ENCODE measurements at regions not wholly inside any gene's neighbourhood (a gene's known extent, or its start where the extent isn't known, plus 50 kb on each side); places are given as distances from the start of the nearest gene placed in this dataset.

GRCh38 chr1:38125016-38125415 is 78.4 kb upstream of the POU3F1 start:
- H3K9me3 ChIP-seq, result no peaks in the 10 kb centered on the region
- TF ChIP-seq CTCF (IDR thresholded peaks at IDR 0.05), result no peak
- no peak overlapping the region for H3K4me3 ChIP-seq
- no peaks in the 10 kb centered on the region for H3K36me3 ChIP-seq
- no peak overlapping the region for H3K27ac ChIP-seq
- H3K27me3 ChIP-seq (replicated peaks; ENCODE audit: insufficient read depth), result no peaks in the 10 kb centered on the region
- no peaks in the 10 kb centered on the region for H3K4me1 ChIP-seq (ENCODE audit: control insufficient read depth in 1 of 2, low read depth in 2 of 2)
- no peak for ATAC-seq (ENCODE audit: insufficient number of reproducible peaks, low FRiP score, low read depth)
- no peak for DNase-seq (ENCODE audit: low spot score)

GRCh38 chr1:38123356-38124135 is 77.0 kb upstream of the POU3F1 start:
- Histone ChIP-seq H3K4me3 (no peak overlapping the region), H3K9me3 (no peaks in the 10 kb centered on the region), H3K27me3 (replicated peaks; ENCODE audit: insufficient read depth) (no peaks in the 10 kb centered on the region), H3K27ac (no peak overlapping the region), H3K36me3 (no peaks in the 10 kb centered on the region), H3K4me1 (ENCODE audit: control insufficient read depth in 1 of 2, low read depth in 2 of 2) (no peaks in the 10 kb centered on the region)
- ATAC-seq (ENCODE audit: insufficient number of reproducible peaks, low FRiP score, low read depth) (no peak), DNase-seq (ENCODE audit: low spot score) (no peak)
- TF ChIP-seq CTCF (IDR thresholded peaks at IDR 0.05), result no peak

GRCh38 chr1:38121231-38121680 is 74.7 kb upstream of the POU3F1 start:
- no peaks in the 10 kb centered on the region for H3K27me3 ChIP-seq (replicated peaks; ENCODE audit: insufficient read depth)
- DNase-seq (ENCODE audit: low spot score), result no peak
- no peaks in the 10 kb centered on the region for H3K36me3 ChIP-seq
- TF ChIP-seq CTCF (IDR thresholded peaks at IDR 0.05), result no peak
- H3K4me1 ChIP-seq (ENCODE audit: control insufficient read depth in 1 of 2, low read depth in 2 of 2), result no peaks in the 10 kb centered on the region
- no peak overlapping the region for H3K27ac ChIP-seq
- no peak for ATAC-seq (ENCODE audit: insufficient number of reproducible peaks, low FRiP score, low read depth)
- no peaks in the 10 kb centered on the region for H3K9me3 ChIP-seq
- no peak overlapping the region for H3K4me3 ChIP-seq

GRCh38 chr1:38120552-38121230 is 74.1 kb upstream of the POU3F1 start:
- Histone ChIP-seq H3K9me3 (no peaks in the 10 kb centered on the region), H3K36me3 (no peaks in the 10 kb centered on the region), H3K4me3 (no peak overlapping the region), H3K4me1 (ENCODE audit: control insufficient read depth in 1 of 2, low read depth in 2 of 2) (no peaks in the 10 kb centered on the region), H3K27ac (no peak overlapping the region), H3K27me3 (replicated peaks; ENCODE audit: insufficient read depth) (no peaks in the 10 kb centered on the region)
- ATAC-seq (ENCODE audit: insufficient number of reproducible peaks, low FRiP score, low read depth), result no peak
- DNase-seq (ENCODE audit: low spot score), result no peak
- no peak for TF ChIP-seq CTCF (IDR thresholded peaks at IDR 0.05)

- H3K36me3 ChIP-seq, result no peaks in the 10 kb centered on the region
- no peak for DNase-seq (ENCODE audit: low spot score)
- no peak for TF ChIP-seq CTCF (IDR thresholded peaks at IDR 0.05)
- no peaks in the 10 kb centered on the region for H3K9me3 ChIP-seq
- H3K4me3 ChIP-seq, result no peak overlapping the region
- H3K27ac ChIP-seq, result no peak overlapping the region
- no peaks in the 10 kb centered on the region for H3K27me3 ChIP-seq (replicated peaks; ENCODE audit: insufficient read depth)
- no peak for ATAC-seq (ENCODE audit: insufficient number of reproducible peaks, low FRiP score, low read depth)
- H3K4me1 ChIP-seq (ENCODE audit: control insufficient read depth in 1 of 2, low read depth in 2 of 2), result peaks cover 3 to 12% of the 10 kb centered on the region in 2 donors
These were observed 72.4 kb upstream of the POU3F1 start for GRCh38 chr1:38118976-38119375.

Data from thoracic aorta (tissue), 2 donors.